Neural cell (in vitro differentiated cells): ENCODE measurements at regions not wholly inside any gene's neighbourhood (a gene's known extent, or its start where the extent isn't known, plus 50 kb on each side); places are given as distances from the start of the nearest gene placed in this dataset.

ENCODE experiments used
- EP300 ChIP-seq: fragments of 450-650 bp; conservative IDR thresholded peaks from 2 replicates; pipeline ENCODE4 v1.6.1; 2014; ENCODE audit warnings: antibody characterized with exemption, mild to moderate bottlenecking, moderate library complexity; ENCODE audit not compliant: poor library complexity, severe bottlenecking
- POLR2AphosphoS5 ChIP-seq: IDR thresholded peaks from 2 replicates; pipeline ENCODE4 v1.6.1; 2012
- TF ChIP-seq, protein P1 (sequence below): fragments of 450-650 bp; IDR thresholded peaks from 2 replicates; pipeline ENCODE4 v1.5.1; 2014; ENCODE audit warnings: antibody characterized with exemption, mild to moderate bottlenecking, moderate library complexity; ENCODE audit not compliant: poor library complexity, severe bottlenecking
- TF ChIP-seq, protein P2 (sequence below): IDR thresholded peaks from 2 replicates; pipeline ENCODE4 v1.6.1; 2012; ENCODE audit warnings: borderline replicate concordance

- TF ChIP-seq, protein P1, sequence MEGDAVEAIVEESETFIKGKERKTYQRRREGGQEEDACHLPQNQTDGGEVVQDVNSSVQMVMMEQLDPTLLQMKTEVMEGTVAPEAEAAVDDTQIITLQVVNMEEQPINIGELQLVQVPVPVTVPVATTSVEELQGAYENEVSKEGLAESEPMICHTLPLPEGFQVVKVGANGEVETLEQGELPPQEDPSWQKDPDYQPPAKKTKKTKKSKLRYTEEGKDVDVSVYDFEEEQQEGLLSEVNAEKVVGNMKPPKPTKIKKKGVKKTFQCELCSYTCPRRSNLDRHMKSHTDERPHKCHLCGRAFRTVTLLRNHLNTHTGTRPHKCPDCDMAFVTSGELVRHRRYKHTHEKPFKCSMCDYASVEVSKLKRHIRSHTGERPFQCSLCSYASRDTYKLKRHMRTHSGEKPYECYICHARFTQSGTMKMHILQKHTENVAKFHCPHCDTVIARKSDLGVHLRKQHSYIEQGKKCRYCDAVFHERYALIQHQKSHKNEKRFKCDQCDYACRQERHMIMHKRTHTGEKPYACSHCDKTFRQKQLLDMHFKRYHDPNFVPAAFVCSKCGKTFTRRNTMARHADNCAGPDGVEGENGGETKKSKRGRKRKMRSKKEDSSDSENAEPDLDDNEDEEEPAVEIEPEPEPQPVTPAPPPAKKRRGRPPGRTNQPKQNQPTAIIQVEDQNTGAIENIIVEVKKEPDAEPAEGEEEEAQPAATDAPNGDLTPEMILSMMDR: no peak
- TF ChIP-seq, protein P2, sequence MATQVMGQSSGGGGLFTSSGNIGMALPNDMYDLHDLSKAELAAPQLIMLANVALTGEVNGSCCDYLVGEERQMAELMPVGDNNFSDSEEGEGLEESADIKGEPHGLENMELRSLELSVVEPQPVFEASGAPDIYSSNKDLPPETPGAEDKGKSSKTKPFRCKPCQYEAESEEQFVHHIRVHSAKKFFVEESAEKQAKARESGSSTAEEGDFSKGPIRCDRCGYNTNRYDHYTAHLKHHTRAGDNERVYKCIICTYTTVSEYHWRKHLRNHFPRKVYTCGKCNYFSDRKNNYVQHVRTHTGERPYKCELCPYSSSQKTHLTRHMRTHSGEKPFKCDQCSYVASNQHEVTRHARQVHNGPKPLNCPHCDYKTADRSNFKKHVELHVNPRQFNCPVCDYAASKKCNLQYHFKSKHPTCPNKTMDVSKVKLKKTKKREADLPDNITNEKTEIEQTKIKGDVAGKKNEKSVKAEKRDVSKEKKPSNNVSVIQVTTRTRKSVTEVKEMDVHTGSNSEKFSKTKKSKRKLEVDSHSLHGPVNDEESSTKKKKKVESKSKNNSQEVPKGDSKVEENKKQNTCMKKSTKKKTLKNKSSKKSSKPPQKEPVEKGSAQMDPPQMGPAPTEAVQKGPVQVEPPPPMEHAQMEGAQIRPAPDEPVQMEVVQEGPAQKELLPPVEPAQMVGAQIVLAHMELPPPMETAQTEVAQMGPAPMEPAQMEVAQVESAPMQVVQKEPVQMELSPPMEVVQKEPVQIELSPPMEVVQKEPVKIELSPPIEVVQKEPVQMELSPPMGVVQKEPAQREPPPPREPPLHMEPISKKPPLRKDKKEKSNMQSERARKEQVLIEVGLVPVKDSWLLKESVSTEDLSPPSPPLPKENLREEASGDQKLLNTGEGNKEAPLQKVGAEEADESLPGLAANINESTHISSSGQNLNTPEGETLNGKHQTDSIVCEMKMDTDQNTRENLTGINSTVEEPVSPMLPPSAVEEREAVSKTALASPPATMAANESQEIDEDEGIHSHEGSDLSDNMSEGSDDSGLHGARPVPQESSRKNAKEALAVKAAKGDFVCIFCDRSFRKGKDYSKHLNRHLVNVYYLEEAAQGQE: no peak
- TF ChIP-seq EP300 (no peak), POLR2AphosphoS5 (no peak)
Observed at GRCh38 chr6:105880030-105880492, 206.1 kb upstream of the PRDM1 start.
